ENCODE measurements at regions not wholly inside any gene's neighbourhood (a gene's known extent, or its start where the extent isn't known, plus 50 kb on each side); places are given as distances from the start of the nearest gene placed in this dataset.
"Not testable (repeated sequence)": the region's sequence is repeated elsewhere in the genome, so short reads cannot be mapped to it uniquely, and the experiment has no call there.

GRCh38 chr6:163739966-163740365, 325.4 kb downstream of the QKI start:
- no peak overlapping the region for H3K4me3 ChIP-seq (replicated peaks; ENCODE audit: low read depth, low read length)
- no peak for DNase-seq (ENCODE audit: extremely low read depth, low read depth)
- TF ChIP-seq CTCF (IDR thresholded peaks at IDR 0.05; ENCODE audit: low read depth, low read length, missing control alignments): no peak

- no peak overlapping the region for H3K4me3 ChIP-seq (replicated peaks; ENCODE audit: low read depth, low read length)
- no peak for TF ChIP-seq CTCF (IDR thresholded peaks at IDR 0.05; ENCODE audit: low read depth, low read length, missing control alignments)
- no peak for DNase-seq (ENCODE audit: extremely low read depth, low read depth)
Observed at GRCh38 chr6:163739408-163739725, 324.8 kb downstream of the QKI start.

GRCh38 chr6:163738725-163739407, 324.3 kb downstream of the QKI start:
- TF ChIP-seq CTCF (IDR thresholded peaks at IDR 0.05; ENCODE audit: low read depth, low read length, missing control alignments): no peak
- no peak overlapping the region for H3K4me3 ChIP-seq (replicated peaks; ENCODE audit: low read depth, low read length)
- no peak for DNase-seq (ENCODE audit: extremely low read depth, low read depth)

- H3K4me3 ChIP-seq (replicated peaks; ENCODE audit: low read depth, low read length): no peak overlapping the region
- TF ChIP-seq CTCF (IDR thresholded peaks at IDR 0.05; ENCODE audit: low read depth, low read length, missing control alignments): no peak
- DNase-seq (ENCODE audit: extremely low read depth, low read depth): no peak
Observed at GRCh38 chr6:163738304-163738703, 323.8 kb downstream of the QKI start.

- DNase-seq (ENCODE audit: extremely low read depth, low read depth): no peak
- H3K4me3 ChIP-seq (replicated peaks; ENCODE audit: low read depth, low read length): no peak overlapping the region
- TF ChIP-seq CTCF (IDR thresholded peaks at IDR 0.05; ENCODE audit: low read depth, low read length, missing control alignments): no peak
Observed at GRCh38 chr6:163735076-163735475, 320.6 kb downstream of the QKI start.

- H3K4me3 ChIP-seq (replicated peaks; ENCODE audit: low read depth, low read length): no peak overlapping the region
- no peak for TF ChIP-seq CTCF (IDR thresholded peaks at IDR 0.05; ENCODE audit: low read depth, low read length, missing control alignments)
- no peak for DNase-seq (ENCODE audit: extremely low read depth, low read depth)
Observed at GRCh38 chr6:163733061-163733460, 318.5 kb downstream of the QKI start.

- DNase-seq (ENCODE audit: extremely low read depth, low read depth): no peak
- H3K4me3 ChIP-seq (replicated peaks; ENCODE audit: low read depth, low read length): no peak overlapping the region
- no peak for TF ChIP-seq CTCF (IDR thresholded peaks at IDR 0.05; ENCODE audit: low read depth, low read length, missing control alignments)
Observed at GRCh38 chr6:163732479-163732878, 318.0 kb downstream of the QKI start.

GRCh38 chr6:163732014-163732351, 317.5 kb downstream of the QKI start:
- not testable (repeated sequence) for DNase-seq (ENCODE audit: extremely low read depth, low read depth)

More at GRCh38 chr6:163732014-163732351, 317.5 kb downstream of the QKI start:
- H3K4me3 ChIP-seq (replicated peaks; ENCODE audit: low read depth, low read length): not testable (repeated sequence)

All from HFF-Myc (cell line).